ENCODE measurements at regions not wholly inside any gene's neighbourhood (a gene's known extent, or its start where the extent isn't known, plus 50 kb on each side); places are given as distances from the start of the nearest gene placed in this dataset.

- Histone ChIP-seq H3K36me3 (no peaks in the 10 kb centered on the region), H3K9me3 (ENCODE audit: severe bottlenecking) (no peaks in the 10 kb centered on the region), H3K27ac (no peak overlapping the region), H3K4me3 (ENCODE audit: low read depth, low read length) (no peak overlapping the region), H3K27me3 (ENCODE audit: insufficient read depth, low read depth, severe bottlenecking) (no peaks in the 10 kb centered on the region)
- TF ChIP-seq CTCF (IDR thresholded peaks at IDR 0.05; ENCODE audit: low read depth, low read length): no peak
- no peak for DNase-seq
Measured at GRCh38 chr4:107319386-107319785, 283.3 kb upstream of the DKK2 start.

- no peaks in the 10 kb centered on the region for H3K27me3 ChIP-seq (ENCODE audit: insufficient read depth, low read depth, severe bottlenecking)
- H3K27ac ChIP-seq: no peak overlapping the region
- no peaks in the 10 kb centered on the region for H3K36me3 ChIP-seq
- no peaks in the 10 kb centered on the region for H3K9me3 ChIP-seq (ENCODE audit: severe bottlenecking)
- no peak for DNase-seq
- no peak overlapping the region for H3K4me3 ChIP-seq (ENCODE audit: low read depth, low read length)
- TF ChIP-seq CTCF (IDR thresholded peaks at IDR 0.05; ENCODE audit: low read depth, low read length): no peak
Measured at GRCh38 chr4:107318078-107318477, 282.0 kb upstream of the DKK2 start.

GRCh38 chr4:107317611-107318010 is 281.5 kb upstream of the DKK2 start:
- no peaks in the 10 kb centered on the region for H3K9me3 ChIP-seq (ENCODE audit: severe bottlenecking)
- H3K36me3 ChIP-seq: no peaks in the 10 kb centered on the region
- no peak for TF ChIP-seq CTCF (IDR thresholded peaks at IDR 0.05; ENCODE audit: low read depth, low read length)
- no peak overlapping the region for H3K27ac ChIP-seq
- H3K4me3 ChIP-seq (ENCODE audit: low read depth, low read length): no peak overlapping the region
- no peaks in the 10 kb centered on the region for H3K27me3 ChIP-seq (ENCODE audit: insufficient read depth, low read depth, severe bottlenecking)
- no peak for DNase-seq

GRCh38 chr4:107315584-107315983 is 279.5 kb upstream of the DKK2 start:
- Histone ChIP-seq H3K4me3 (ENCODE audit: low read depth, low read length) (no peak overlapping the region), H3K27me3 (ENCODE audit: insufficient read depth, low read depth, severe bottlenecking) (no peaks in the 10 kb centered on the region), H3K36me3 (no peaks in the 10 kb centered on the region), H3K9me3 (ENCODE audit: severe bottlenecking) (no peaks in the 10 kb centered on the region), H3K27ac (no peak overlapping the region)
- no peak for TF ChIP-seq CTCF (IDR thresholded peaks at IDR 0.05; ENCODE audit: low read depth, low read length)
- DNase-seq: no peak

GRCh38 chr4:107314156-107314555 is 278.0 kb upstream of the DKK2 start:
- Histone ChIP-seq H3K27ac (no peak overlapping the region), H3K36me3 (no peaks in the 10 kb centered on the region), H3K27me3 (ENCODE audit: insufficient read depth, low read depth, severe bottlenecking) (no peaks in the 10 kb centered on the region), H3K4me3 (ENCODE audit: low read depth, low read length) (no peak overlapping the region), H3K9me3 (ENCODE audit: severe bottlenecking) (no peaks in the 10 kb centered on the region)
- no peak for TF ChIP-seq CTCF (IDR thresholded peaks at IDR 0.05; ENCODE audit: low read depth, low read length)
- DNase-seq: no peak

GRCh38 chr4:107312366-107312765 is 276.3 kb upstream of the DKK2 start:
- H3K4me3 ChIP-seq (ENCODE audit: low read depth, low read length): no peak overlapping the region
- TF ChIP-seq CTCF (IDR thresholded peaks at IDR 0.05; ENCODE audit: low read depth, low read length): no peak
- H3K9me3 ChIP-seq (ENCODE audit: severe bottlenecking): no peaks in the 10 kb centered on the region
- H3K36me3 ChIP-seq: no peaks in the 10 kb centered on the region
- H3K27me3 ChIP-seq (ENCODE audit: insufficient read depth, low read depth, severe bottlenecking): no peaks in the 10 kb centered on the region
- DNase-seq: no peak
- H3K27ac ChIP-seq: no peak overlapping the region
